Endothelial cell of umbilical vein (primary cell): ENCODE measurements at regions not wholly inside any gene's neighbourhood (a gene's known extent, or its start where the extent isn't known, plus 50 kb on each side); places are given as distances from the start of the nearest gene placed in this dataset.

ENCODE experiments used
- BruUV-seq: library from RNA; stranded (reverse); fragments of 400-500 nt; replicated peaks from 2 replicates; lab custom pipeline; 2021; lab: Mats Ljungman, UMichigan
- CTCF ChIA-PET: fragments of 300-600, 350-600 bp; sonication (Branson Sonifier 250); formaldehyde crosslinking; loops from one replicate; lab custom pipeline; 2021; ENCODE audit warnings: antibody characterized with exemption, inconsistent platforms; lab: Charles Lee
- POLR2A ChIA-PET: fragments of 300-600, 350-600 bp; sonication (Branson Sonifier 250); formaldehyde crosslinking; loops from one replicate; lab custom pipeline; 2021; ENCODE audit warnings: antibody characterized with exemption, inconsistent platforms; lab: Charles Lee
- DNase-seq: peaks from one replicate; pipeline ENCODE4 v3.0.0-alpha.2; 2011; ENCODE audit warnings: low read depth, low spot score
- FAIRE-seq: peaks from 2 replicates; lab custom pipeline; 2011; peaks lifted over from hg19 to GRCh38; lab: Jason Lieb, UNC
- H2AFZ ChIP-seq: 2 replicates; pipeline ENCODE4 v1.6.0; 2012; ENCODE audit warnings: low read depth, low read length, control low read depth, inconsistent platforms
- H3K27ac ChIP-seq: 2 replicates; pipeline ENCODE4 v1.5.1; 2011; ENCODE audit warnings: low read depth, mild to moderate bottlenecking, control low read depth, low read length, moderate library complexity; ENCODE audit not compliant: insufficient read depth
- H3K27me3 ChIP-seq, 2 experiments: 2 replicates each; pipeline versions ENCODE4 v1.6.0 to v1.6.1; 2011; ENCODE audit warnings: low read length in 2 of 2, mixed read lengths in 1 of 2; ENCODE audit not compliant: control insufficient read depth in 2 of 2, insufficient read depth in 2 of 2
- H3K36me3 ChIP-seq, 2 experiments: 2 replicates in 1 of 2; 3 replicates in 1 of 2; pipeline ENCODE4 v1.5.1; 2011; ENCODE audit warnings: low read length in 2 of 2, mild to moderate bottlenecking in 1 of 2, moderate library complexity in 1 of 2; ENCODE audit not compliant: control insufficient read depth in 2 of 2, insufficient read depth in 2 of 2; ENCODE audit errors: extremely low read depth in 1 of 2
- H3K4me1 ChIP-seq: 3 replicates; pipeline ENCODE4 v1.5.1; 2011; ENCODE audit warnings: mild to moderate bottlenecking, low read length; ENCODE audit not compliant: control insufficient read depth, insufficient read depth; ENCODE audit errors: extremely low read depth
- H3K4me2 ChIP-seq: 2 replicates; pipeline ENCODE4 v1.6.1; 2011; ENCODE audit warnings: low read length, control low read depth, mixed read lengths; ENCODE audit not compliant: insufficient read depth
- H3K4me3 ChIP-seq, 3 experiments: fragments of 200-600 bp in 1 of 3; sonication (generic), shearing (Covaris generic) in 1 of 3; replicated peaks in 1 of 3; 2 replicates each; pipeline ENCODE4 v1.5.1; 2011 to 2016; ENCODE audit warnings: control low read depth in 3 of 3, low read length in 3 of 3, mild to moderate bottlenecking in 2 of 3, inconsistent platforms in 1 of 3, low read depth in 1 of 3, moderate library complexity in 1 of 3; ENCODE audit not compliant: insufficient read depth in 1 of 3
- H3K79me2 ChIP-seq: 2 replicates; pipeline ENCODE4 v1.6.0; 2012; ENCODE audit warnings: low read length, inconsistent platforms; ENCODE audit not compliant: control insufficient read depth, insufficient read depth
- H3K9ac ChIP-seq: replicated peaks from 2 replicates; pipeline ENCODE3; 2011; ENCODE audit warnings: low read length, control low read depth; ENCODE audit not compliant: insufficient read depth; ENCODE audit errors: extremely low read depth
- H3K9me1 ChIP-seq: replicated peaks from 3 replicates; pipeline ENCODE4 v1.6.0; 2011; ENCODE audit warnings: mild to moderate bottlenecking, low read length; ENCODE audit not compliant: control insufficient read depth, insufficient read depth; ENCODE audit errors: extremely low read depth
- H3K9me3 ChIP-seq: replicated peaks from 2 replicates; pipeline ENCODE4 v1.5.1; 2012; ENCODE audit warnings: low read length, inconsistent platforms; ENCODE audit not compliant: control insufficient read depth, insufficient read depth
- H4K20me1 ChIP-seq: replicated peaks from 2 replicates; pipeline ENCODE3; 2011; ENCODE audit warnings: mild to moderate bottlenecking, low read length; ENCODE audit not compliant: control insufficient read depth, insufficient read depth; ENCODE audit errors: extremely low read depth
- EZH2 ChIP-seq: IDR thresholded peaks from 2 replicates; pipeline ENCODE4 v1.6.1; 2012; ENCODE audit warnings: borderline replicate concordance, low read depth, mild to moderate bottlenecking, moderate library complexity, low read length, inconsistent platforms; ENCODE audit not compliant: severe bottlenecking
- FOS ChIP-seq: IDR thresholded peaks from 2 replicates; pipeline ENCODE4 v1.6.1; 2011; ENCODE audit warnings: mild to moderate bottlenecking, low read length, moderate library complexity, borderline replicate concordance; ENCODE audit not compliant: insufficient read depth
- GATA2 ChIP-seq: IDR thresholded peaks from 2 replicates; pipeline ENCODE4 v1.7.0; 2011; ENCODE audit warnings: low read depth, mild to moderate bottlenecking, moderate library complexity, mixed read lengths, low read length; ENCODE audit not compliant: insufficient read length, insufficient read depth
- JUN ChIP-seq: IDR thresholded peaks from 2 replicates; pipeline ENCODE4 v1.6.1; 2011; ENCODE audit warnings: borderline replicate concordance, low read depth; ENCODE audit not compliant: insufficient read length, insufficient read depth
- MYC ChIP-seq: IDR thresholded peaks from one replicate; pipeline ENCODE4 v1.6.1; 2011; ENCODE audit warnings: mild to moderate bottlenecking, low read depth, low read length
- POLR2A ChIP-seq: IDR thresholded peaks from 2 replicates; pipeline ENCODE4 v1.6.1; 2012; ENCODE audit warnings: low read depth, mild to moderate bottlenecking, control low read depth, low read length
- POLR2AphosphoS5 ChIP-seq: IDR thresholded peaks from 2 replicates; pipeline ENCODE4 v1.6.1; 2012; ENCODE audit warnings: low read depth, mild to moderate bottlenecking, control low read depth, low read length, moderate library complexity; ENCODE audit not compliant: insufficient read depth
- dilution Hi-C: fragments of 300-500 bp; cut with MboI; formaldehyde crosslinking; loops from one replicate; pipeline ENCODE4 v1.15.0; 2019; ENCODE audit warnings: low sequenced_read_pairs; ENCODE audit not compliant: extremely low pct_ligation_motif_present
- intact Hi-C: fragments of 100-400 bp; cut with micrococcal nuclease; formaldehyde crosslinking; loops from one replicate; pipeline ENCODE4 v1.10.0; 2022
- TF ChIP-seq, protein P1 (sequence below): IDR thresholded peaks from 2 replicates; pipeline ENCODE4 v1.6.1; 2011; ENCODE audit not compliant: insufficient read depth, insufficient read length
- TF ChIP-seq, protein P2 (sequence below), 2 donors: IDR thresholded peaks; 1 replicate in 1 of 2; 2 replicates in 1 of 2; pipeline ENCODE4 v1.5.1; 2011; ENCODE audit warnings: low read length in 2 of 2, mild to moderate bottlenecking in 2 of 2, moderate library complexity in 2 of 2, control low read depth in 1 of 2, inconsistent platforms in 1 of 2, low read depth in 1 of 2; ENCODE audit not compliant: insufficient read depth in 1 of 2; ENCODE audit errors: extremely low read depth in 1 of 2

DNA sequence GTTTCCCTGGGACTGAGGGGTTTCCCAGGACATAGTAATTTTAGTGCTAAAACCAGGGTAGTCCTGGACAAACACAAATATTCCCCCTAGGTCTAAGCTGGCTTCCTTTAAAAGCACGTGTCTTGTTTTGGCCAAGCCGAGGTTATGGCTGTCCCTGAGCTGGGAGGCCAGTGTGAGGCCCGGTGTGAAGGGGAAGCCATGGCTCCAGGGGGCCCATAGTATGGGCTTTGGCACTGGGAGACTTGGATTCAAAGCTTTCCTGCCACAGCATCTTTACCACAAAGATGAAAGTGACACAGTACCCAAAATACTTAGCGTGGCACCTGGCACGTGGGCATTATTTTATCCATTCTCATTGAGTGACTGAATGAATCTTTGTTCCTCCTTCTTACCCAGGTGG lies 345.2 kb downstream of the ZNF536 start:
- H3K9ac ChIP-seq: no peak overlapping the region
- H3K27me3 ChIP-seq: no peaks in the 10 kb centered on the region
- BruUV-seq: no TSS peak
- H3K27ac ChIP-seq: no peak overlapping the region
- no peaks in the 10 kb centered on the region for H3K36me3 ChIP-seq
- no peak overlapping the region for H3K4me3 ChIP-seq
- DNase-seq (no peak), FAIRE-seq (no peak)
- H3K9me1 ChIP-seq: no peaks in the 10 kb centered on the region
- dilution Hi-C loops (no loop called here), intact Hi-C loops (no loop called here)
- H4K20me1 ChIP-seq: no peaks in the 10 kb centered on the region
- no peak overlapping the region for H2AFZ ChIP-seq
- ChIA-PET CTCF (interaction anchor here (0.6 kb wide), 1 partner anchor 10 kb away, joined by 4 read pairs; no protein-coding TSS in a partner anchor), POLR2A (no interaction called here)
- no peaks in the 10 kb centered on the region for H3K9me3 ChIP-seq
- no peaks in the 10 kb centered on the region for H3K4me1 ChIP-seq
- H3K79me2 ChIP-seq: no peaks in the 10 kb centered on the region
- no peak overlapping the region for H3K4me2 ChIP-seq
- TF ChIP-seq MYC (no peak), EZH2 (no peak), FOS (no peak), POLR2A (no peak), JUN (no peak)
- TF ChIP-seq, protein P1, sequence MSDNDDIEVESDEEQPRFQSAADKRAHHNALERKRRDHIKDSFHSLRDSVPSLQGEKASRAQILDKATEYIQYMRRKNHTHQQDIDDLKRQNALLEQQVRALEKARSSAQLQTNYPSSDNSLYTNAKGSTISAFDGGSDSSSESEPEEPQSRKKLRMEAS: no peak

DNA sequence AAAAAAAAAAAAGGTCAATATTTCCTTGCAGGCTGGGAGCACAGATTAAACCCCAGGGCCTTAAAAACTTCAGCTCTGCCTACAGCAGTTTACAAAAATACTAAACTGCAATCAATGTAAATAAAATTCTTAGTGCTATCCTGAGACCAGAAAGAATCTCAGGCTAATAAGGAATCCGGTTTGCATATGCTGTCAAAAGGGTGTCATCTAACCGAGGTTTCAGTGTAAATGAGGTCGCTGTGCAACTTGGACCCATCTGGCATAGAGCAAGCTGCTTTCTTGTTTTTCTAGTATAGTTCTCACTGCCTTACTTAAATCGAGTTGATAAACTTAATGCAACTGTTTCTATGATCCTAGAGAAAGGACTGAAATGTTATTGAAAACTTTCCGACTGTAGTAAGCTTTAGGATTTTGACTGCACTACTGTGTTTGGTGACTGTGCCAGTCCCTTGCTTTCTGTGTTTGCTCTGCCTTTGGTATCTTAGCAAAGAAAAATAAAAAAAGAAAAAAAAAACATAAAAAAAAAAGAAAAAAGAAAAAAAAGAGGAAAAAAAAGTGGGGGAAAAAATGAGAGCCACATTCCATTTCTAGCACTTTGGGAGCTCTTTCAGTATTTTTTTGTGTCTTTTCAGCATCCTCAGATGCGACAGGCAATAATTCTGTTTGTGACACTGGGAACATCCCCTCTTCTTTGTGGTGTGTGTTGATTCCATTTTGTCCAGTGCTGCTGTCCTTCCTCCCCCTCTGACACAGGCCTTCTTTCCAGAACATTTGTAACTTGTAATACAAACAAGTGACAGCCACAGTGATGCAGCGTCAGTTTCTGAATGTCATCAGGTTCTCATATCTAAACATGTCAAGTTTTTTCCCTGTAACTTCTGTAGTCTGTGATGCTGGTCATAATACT lies 340.5 kb downstream of the ZNF536 start:
- no TSS peak for BruUV-seq
- Histone ChIP-seq H3K9ac (no peak overlapping the region), H3K4me2 (no peak overlapping the region), H3K36me3 (no peaks in the 10 kb centered on the region), H3K4me1 (no peaks in the 10 kb centered on the region), H3K27me3 (no peaks in the 10 kb centered on the region), H3K27ac (no peak overlapping the region), H2AFZ (no peak overlapping the region), H3K4me3 (no peak overlapping the region), H3K79me2 (no peaks in the 10 kb centered on the region), H3K9me3 (no peaks in the 10 kb centered on the region), H3K9me1 (no peaks in the 10 kb centered on the region), H4K20me1 (no peaks in the 10 kb centered on the region)
- no peak for DNase-seq
- intact Hi-C loops (no loop called here), dilution Hi-C loops (no loop called here)
- ChIA-PET CTCF (no interaction called here), POLR2A (no interaction called here)
- no peak for FAIRE-seq
- TF ChIP-seq, protein P2, sequence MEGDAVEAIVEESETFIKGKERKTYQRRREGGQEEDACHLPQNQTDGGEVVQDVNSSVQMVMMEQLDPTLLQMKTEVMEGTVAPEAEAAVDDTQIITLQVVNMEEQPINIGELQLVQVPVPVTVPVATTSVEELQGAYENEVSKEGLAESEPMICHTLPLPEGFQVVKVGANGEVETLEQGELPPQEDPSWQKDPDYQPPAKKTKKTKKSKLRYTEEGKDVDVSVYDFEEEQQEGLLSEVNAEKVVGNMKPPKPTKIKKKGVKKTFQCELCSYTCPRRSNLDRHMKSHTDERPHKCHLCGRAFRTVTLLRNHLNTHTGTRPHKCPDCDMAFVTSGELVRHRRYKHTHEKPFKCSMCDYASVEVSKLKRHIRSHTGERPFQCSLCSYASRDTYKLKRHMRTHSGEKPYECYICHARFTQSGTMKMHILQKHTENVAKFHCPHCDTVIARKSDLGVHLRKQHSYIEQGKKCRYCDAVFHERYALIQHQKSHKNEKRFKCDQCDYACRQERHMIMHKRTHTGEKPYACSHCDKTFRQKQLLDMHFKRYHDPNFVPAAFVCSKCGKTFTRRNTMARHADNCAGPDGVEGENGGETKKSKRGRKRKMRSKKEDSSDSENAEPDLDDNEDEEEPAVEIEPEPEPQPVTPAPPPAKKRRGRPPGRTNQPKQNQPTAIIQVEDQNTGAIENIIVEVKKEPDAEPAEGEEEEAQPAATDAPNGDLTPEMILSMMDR (IDR thresholded peaks at IDR 0.05; ENCODE audit: extremely low read depth in 1 of 2, insufficient read depth in 1 of 2, low read depth in 1 of 2, low read length in 2 of 2): no peak
- no peak for TF ChIP-seq JUN
- no peak for TF ChIP-seq EZH2
- no peak for TF ChIP-seq MYC
- TF ChIP-seq POLR2A: no peak
- no peak for TF ChIP-seq POLR2AphosphoS5
- TF ChIP-seq GATA2: no peak
- TF ChIP-seq, protein P1: no peak
- TF ChIP-seq FOS: no peak
